ENCODE measurements at regions not wholly inside any gene's neighbourhood (a gene's known extent, or its start where the extent isn't known, plus 50 kb on each side); places are given as distances from the start of the nearest gene placed in this dataset.

- no peak overlapping the region for H3K27ac Mint-ChIP-seq
- intact Hi-C loops (cut with micrococcal nuclease) = no loop called here
- H3K27ac ChIP-seq (ENCODE audit: low read length) = no peak overlapping the region
- no peak for ATAC-seq
- no peak overlapping the region for H3K4me3 Mint-ChIP-seq
- no peak for TF ChIP-seq CTCF (IDR thresholded peaks at IDR 0.05)
- no peak for DNase-seq
- H3K27me3 Mint-ChIP-seq (ENCODE audit: low read depth in 2 of 2) = peaks cover 0 to 8% of the 10 kb centered on the region in 2 donors
- no peaks in the 10 kb centered on the region for H3K9me3 Mint-ChIP-seq
- WGBS (ENCODE audit: insufficient coverage) = 90% methylated on average over 2 of the region's 3 CpGs
- no peaks in the 10 kb centered on the region for H3K36me3 ChIP-seq (ENCODE audit: control insufficient read depth, insufficient read depth, low read length)
- no peak overlapping the region for H3K4me3 ChIP-seq (ENCODE audit: low read length)
- H3K9me3 ChIP-seq (ENCODE audit: control insufficient read depth, insufficient read depth, low read length) = no peaks in the 10 kb centered on the region
- no peaks in the 10 kb centered on the region for H3K36me3 Mint-ChIP-seq
- H3K27me3 ChIP-seq (ENCODE audit: control insufficient read depth, insufficient read depth, low read length) = no peaks in the 10 kb centered on the region
- H3K4me1 Mint-ChIP-seq = no peaks in the 10 kb centered on the region
- H3K4me1 ChIP-seq (ENCODE audit: control insufficient read depth, insufficient read depth, low read length) = no peaks in the 10 kb centered on the region
These were observed 133.8 kb upstream of the PRDM1 start for GRCh38 chr6:105952326-105952725.

GRCh38 chr6:105951322-105951721 is 134.8 kb upstream of the PRDM1 start:
- Mint-ChIP-seq H3K36me3 (no peaks in the 10 kb centered on the region), H3K27me3 (ENCODE audit: low read depth in 2 of 2) (peaks cover 0 to 2% of the 10 kb centered on the region in 2 donors), H3K4me1 (no peaks in the 10 kb centered on the region), H3K27ac (no peak overlapping the region), H3K4me3 (no peak overlapping the region), H3K9me3 (no peaks in the 10 kb centered on the region)
- no peak for DNase-seq
- Histone ChIP-seq H3K27me3 (ENCODE audit: control insufficient read depth, insufficient read depth, low read length) (no peaks in the 10 kb centered on the region), H3K27ac (ENCODE audit: low read length) (no peak overlapping the region), H3K36me3 (ENCODE audit: control insufficient read depth, insufficient read depth, low read length) (no peaks in the 10 kb centered on the region), H3K4me1 (ENCODE audit: control insufficient read depth, insufficient read depth, low read length) (no peaks in the 10 kb centered on the region), H3K9me3 (ENCODE audit: control insufficient read depth, insufficient read depth, low read length) (no peaks in the 10 kb centered on the region), H3K4me3 (ENCODE audit: low read length) (no peak overlapping the region)
- WGBS (ENCODE audit: insufficient coverage) = 94% methylated on average over 3 of the region's 4 CpGs
- intact Hi-C loops (cut with micrococcal nuclease) = no loop called here
- no peak for TF ChIP-seq CTCF (IDR thresholded peaks at IDR 0.05)
- no peak for ATAC-seq

GRCh38 chr6:105949869-105950268 is 136.3 kb upstream of the PRDM1 start:
- H3K4me1 ChIP-seq (ENCODE audit: control insufficient read depth, insufficient read depth, low read length) = no peaks in the 10 kb centered on the region
- intact Hi-C loops (cut with micrococcal nuclease) = no loop called here
- H3K9me3 ChIP-seq (ENCODE audit: control insufficient read depth, insufficient read depth, low read length) = no peaks in the 10 kb centered on the region
- Mint-ChIP-seq H3K27me3 (ENCODE audit: low read depth in 2 of 2) (peaks cover 11 to 14% of the 10 kb centered on the region in 2 donors), H3K9me3 (no peaks in the 10 kb centered on the region), H3K4me1 (no peaks in the 10 kb centered on the region), H3K4me3 (no peak overlapping the region), H3K36me3 (no peaks in the 10 kb centered on the region), H3K27ac (no peak overlapping the region)
- H3K27me3 ChIP-seq (ENCODE audit: control insufficient read depth, insufficient read depth, low read length) = peaks cover 2% of the 10 kb centered on the region
- H3K36me3 ChIP-seq (ENCODE audit: control insufficient read depth, insufficient read depth, low read length) = no peaks in the 10 kb centered on the region
- DNase-seq (no peak), ATAC-seq (no peak)
- no peak overlapping the region for H3K4me3 ChIP-seq (ENCODE audit: low read length)
- no peak for TF ChIP-seq CTCF (IDR thresholded peaks at IDR 0.05)
- no peak overlapping the region for H3K27ac ChIP-seq (ENCODE audit: low read length)
- WGBS (ENCODE audit: insufficient coverage) = 100% methylated on average over 1 of the region's 2 CpGs

- Mint-ChIP-seq H3K27me3 (ENCODE audit: low read depth in 2 of 2) (peaks cover 18 to 30% of the 10 kb centered on the region in 2 donors), H3K4me3 (no peak overlapping the region), H3K4me1 (peaks cover 4 to 5% of the 10 kb centered on the region in 2 donors), H3K9me3 (no peaks in the 10 kb centered on the region), H3K27ac (no peak overlapping the region), H3K36me3 (no peaks in the 10 kb centered on the region)
- intact Hi-C loops (cut with micrococcal nuclease) = no loop called here
- WGBS (ENCODE audit: insufficient coverage) = no CpG with 5 or more reads among the region's 2 CpGs
- Histone ChIP-seq H3K27me3 (ENCODE audit: control insufficient read depth, insufficient read depth, low read length) (peaks cover 2% of the 10 kb centered on the region), H3K27ac (ENCODE audit: low read length) (no peak overlapping the region), H3K4me1 (ENCODE audit: control insufficient read depth, insufficient read depth, low read length) (no peaks in the 10 kb centered on the region), H3K9me3 (ENCODE audit: control insufficient read depth, insufficient read depth, low read length) (no peaks in the 10 kb centered on the region), H3K36me3 (ENCODE audit: control insufficient read depth, insufficient read depth, low read length) (no peaks in the 10 kb centered on the region), H3K4me3 (ENCODE audit: low read length) (no peak overlapping the region)
- TF ChIP-seq CTCF (IDR thresholded peaks at IDR 0.05) = no peak
- ATAC-seq (no peak), DNase-seq (no peak)
These were observed 142.6 kb upstream of the PRDM1 start for GRCh38 chr6:105943514-105943913.

Data from natural killer cell (primary cell).